Lung (tissue), 11 donors: ENCODE measurements at regions not wholly inside any gene's neighbourhood (a gene's known extent, or its start where the extent isn't known, plus 50 kb on each side); places are given as distances from the start of the nearest gene placed in this dataset.

Experiments used
- ATAC-seq: fragments of 200-7000 bp; cut with Tn5 transposase; one replicate; pipeline ENCODE4 v1.9.1; 2020; ENCODE audit warnings: moderate number of reproducible peaks; ENCODE audit not compliant: insufficient read depth, low FRiP score
- DNase-seq, 3 donors: peaks; one replicate each; pipeline ENCODE4 v3.0.0-alpha.2; 2013 to 2017
- H3K27ac ChIP-seq, 2 donors: one replicate each; pipeline ENCODE4 v1.5.1; 2013; ENCODE audit warnings: mild to moderate bottlenecking in 2 of 2, moderate library complexity in 2 of 2, control low read depth in 1 of 2, inconsistent platforms in 1 of 2, low read depth in 1 of 2, low read length in 1 of 2
- H3K27me3 ChIP-seq, 3 donors: one replicate each; pipeline ENCODE4 v1.5.1; 2013; ENCODE audit warnings: low read length in 2 of 3; ENCODE audit not compliant: control insufficient read depth in 3 of 3, insufficient read depth in 3 of 3
- H3K36me3 ChIP-seq, 4 donors: one replicate each; pipeline ENCODE4 v1.5.1; 2013; ENCODE audit warnings: low read length in 4 of 4, mild to moderate bottlenecking in 1 of 4, moderate library complexity in 1 of 4; ENCODE audit not compliant: control insufficient read depth in 4 of 4, insufficient read depth in 4 of 4
- H3K4me1 ChIP-seq, 5 donors: one replicate each; pipeline ENCODE4 v1.5.1; 2013; ENCODE audit warnings: low read length in 5 of 5, mild to moderate bottlenecking in 2 of 5, moderate library complexity in 1 of 5; ENCODE audit not compliant: control insufficient read depth in 5 of 5, insufficient read depth in 5 of 5
- H3K4me3 ChIP-seq: one replicate; pipeline ENCODE4 v1.5.1; 2013; ENCODE audit warnings: mild to moderate bottlenecking, control low read depth, moderate library complexity
- H3K9ac ChIP-seq, 2 donors: one replicate each; pipeline ENCODE4 v1.5.1; 2013; ENCODE audit warnings: low read length in 2 of 2, control low read depth in 1 of 2; ENCODE audit not compliant: insufficient read depth in 1 of 2
- H3K9me3 ChIP-seq, 4 donors: one replicate each; pipeline ENCODE4 v1.5.1; 2013; ENCODE audit warnings: low read length in 3 of 4, mild to moderate bottlenecking in 1 of 4, moderate library complexity in 1 of 4; ENCODE audit not compliant: control insufficient read depth in 4 of 4, insufficient read depth in 3 of 4
- WGBS, 2 donors: extraction: QIAGEN DNeasy Blood & Tissue Kit; methylation state at CpG; one replicate each; pipeline ENCODE4 v1.1.7; 2013; 5-methylcytosine and 5-hydroxymethylcytosine counted together
- TF ChIP-seq, protein P1 (sequence below): IDR thresholded peaks from 2 replicates; pipeline ENCODE4 v1.5.1; 2012; ENCODE audit warnings: mild to moderate bottlenecking; ENCODE audit errors: control extremely low read depth, extremely low read depth
- donor health status: control.
- donor health status: control.
- donor health status: Bipolar disorder and iron deficiency.
- donor health status: healthy.
- donor health status: DM: yes; HTN: yes; CAD: no.

DNA sequence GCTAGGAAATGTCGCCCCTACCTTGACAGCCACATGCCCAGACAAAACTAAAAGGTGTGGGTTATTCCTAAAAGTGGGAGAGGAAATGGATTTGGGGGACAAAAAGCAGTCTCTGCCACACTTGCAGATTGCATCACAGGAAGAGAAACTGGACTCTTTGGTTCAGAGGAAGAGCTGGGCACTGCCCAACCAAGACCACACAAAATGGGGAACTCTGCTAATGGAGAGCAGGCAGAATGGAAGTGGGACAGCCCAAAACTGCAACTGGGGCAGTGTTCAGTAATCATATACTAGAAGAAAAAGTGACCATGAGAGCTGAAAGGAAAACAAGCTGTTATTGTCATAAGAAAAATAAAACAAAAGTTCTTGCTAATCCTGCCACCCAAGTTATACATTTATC, 138.9 kb upstream of the FRMD4B start:
- Histone ChIP-seq H3K4me3 (no peak overlapping the region), H3K9ac (no peak overlapping the region), H3K9me3 (peaks cover 0 to 4% (median 0%) of the 10 kb centered on the region in 4 donors), H3K27ac (no peak overlapping the region), H3K4me1 (peaks cover 0 to 9% (median 0%) of the 10 kb centered on the region in 5 donors), H3K36me3 (no peaks in the 10 kb centered on the region), H3K27me3 (no peaks in the 10 kb centered on the region)
- ATAC-seq (no peak), DNase-seq (no peak)
- 95 to 96% methylated on average over 1 of the region's 1 CpG for WGBS, 2 donors
- TF ChIP-seq, protein P1, sequence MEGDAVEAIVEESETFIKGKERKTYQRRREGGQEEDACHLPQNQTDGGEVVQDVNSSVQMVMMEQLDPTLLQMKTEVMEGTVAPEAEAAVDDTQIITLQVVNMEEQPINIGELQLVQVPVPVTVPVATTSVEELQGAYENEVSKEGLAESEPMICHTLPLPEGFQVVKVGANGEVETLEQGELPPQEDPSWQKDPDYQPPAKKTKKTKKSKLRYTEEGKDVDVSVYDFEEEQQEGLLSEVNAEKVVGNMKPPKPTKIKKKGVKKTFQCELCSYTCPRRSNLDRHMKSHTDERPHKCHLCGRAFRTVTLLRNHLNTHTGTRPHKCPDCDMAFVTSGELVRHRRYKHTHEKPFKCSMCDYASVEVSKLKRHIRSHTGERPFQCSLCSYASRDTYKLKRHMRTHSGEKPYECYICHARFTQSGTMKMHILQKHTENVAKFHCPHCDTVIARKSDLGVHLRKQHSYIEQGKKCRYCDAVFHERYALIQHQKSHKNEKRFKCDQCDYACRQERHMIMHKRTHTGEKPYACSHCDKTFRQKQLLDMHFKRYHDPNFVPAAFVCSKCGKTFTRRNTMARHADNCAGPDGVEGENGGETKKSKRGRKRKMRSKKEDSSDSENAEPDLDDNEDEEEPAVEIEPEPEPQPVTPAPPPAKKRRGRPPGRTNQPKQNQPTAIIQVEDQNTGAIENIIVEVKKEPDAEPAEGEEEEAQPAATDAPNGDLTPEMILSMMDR = no peak

DNA sequence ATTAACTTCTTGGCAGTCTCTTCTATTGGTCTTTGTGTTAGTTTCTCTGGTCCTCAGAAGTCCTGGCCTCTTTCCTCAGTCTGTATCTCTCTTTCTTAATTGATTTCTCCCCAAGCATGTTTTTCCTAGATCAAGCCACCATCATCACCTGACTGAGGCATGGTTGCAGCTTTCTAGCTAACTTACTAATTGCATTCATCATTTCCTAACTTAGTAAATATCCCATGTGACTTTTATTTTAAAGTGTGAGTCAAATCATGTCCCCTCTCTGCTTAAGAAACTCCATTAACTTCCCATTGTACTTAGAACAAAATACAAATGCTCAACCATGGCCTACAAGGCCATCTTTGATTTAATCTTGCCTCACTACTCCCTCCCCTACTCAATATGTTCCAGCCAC, 135.4 kb upstream of the FRMD4B start:
- TF ChIP-seq, protein P1 = no peak
- DNase-seq (no peak), ATAC-seq (no peak)
- Histone ChIP-seq H3K27me3 (no peaks in the 10 kb centered on the region), H3K9ac (no peak overlapping the region), H3K4me3 (no peak overlapping the region), H3K4me1 (peaks cover 0 to 3% (median 0%) of the 10 kb centered on the region in 5 donors), H3K36me3 (no peaks in the 10 kb centered on the region), H3K9me3 (peaks cover 0 to 4% (median 0%) of the 10 kb centered on the region in 4 donors), H3K27ac (no peak overlapping the region)

DNA sequence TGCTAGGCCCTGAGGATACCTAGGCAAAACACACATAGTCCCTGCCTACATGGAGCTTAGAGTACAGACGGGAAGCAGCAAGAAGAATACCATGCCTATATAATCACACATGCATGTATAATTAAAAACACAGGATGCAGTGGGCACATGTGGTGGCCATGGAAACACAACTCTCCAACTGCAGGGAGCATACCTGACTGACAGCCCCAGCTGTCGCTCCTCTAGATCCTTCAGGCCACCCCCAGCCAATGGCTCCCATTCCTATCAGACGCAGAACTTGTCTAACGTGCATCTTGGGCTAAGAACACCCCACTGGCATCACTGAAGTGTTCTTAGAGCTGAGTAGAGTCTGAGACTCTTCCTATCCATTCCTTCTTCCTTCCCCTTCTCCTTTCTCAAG, 125.5 kb upstream of the FRMD4B start:
- Histone ChIP-seq H3K36me3 (no peaks in the 10 kb centered on the region), H3K27ac (peak overlapping the region in 1 of 2 donors; percentile 3), H3K9ac (no peak overlapping the region), H3K27me3 (no peaks in the 10 kb centered on the region), H3K9me3 (peaks cover 0 to 7% (median 3%) of the 10 kb centered on the region in 4 donors), H3K4me1 (peaks cover 1 to 17% (median 11%) of the 10 kb centered on the region in 5 donors), H3K4me3 (no peak overlapping the region)
- TF ChIP-seq, protein P1 = no peak
- DNase-seq = peak in 1 of 3 donors; percentile 25
- no peak for ATAC-seq
- WGBS, 2 donors = 91 to 92% methylated on average over 4 of the region's 4 CpGs

DNA sequence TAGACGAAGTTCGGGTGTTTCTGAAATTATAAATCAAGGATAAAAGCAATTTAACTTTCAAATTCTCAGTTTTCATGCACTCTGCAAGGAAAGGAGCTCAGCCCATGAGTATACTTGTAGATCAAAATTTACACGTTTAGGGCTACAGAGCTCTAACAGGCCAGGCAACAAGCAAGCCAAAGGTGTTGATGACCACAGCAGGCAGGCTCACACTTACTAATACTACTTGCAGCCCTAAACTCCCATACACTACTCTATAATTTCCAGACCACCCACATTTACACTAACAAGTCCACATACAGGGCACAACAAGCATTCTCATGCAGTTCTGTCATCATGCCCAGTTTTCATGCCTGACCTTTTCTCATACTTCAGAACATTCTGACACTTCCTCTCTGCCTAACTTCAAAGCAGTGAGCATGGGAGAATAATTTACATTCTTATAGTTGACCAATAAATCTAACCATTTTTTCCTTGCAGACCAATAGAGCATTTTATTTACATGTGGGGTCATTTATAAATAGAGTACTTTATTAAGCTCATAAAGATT, 124.7 kb upstream of the FRMD4B start:
- 59 to 68% methylated on average over 3 of the region's 3 CpGs for WGBS, 2 donors
- H3K9ac ChIP-seq = peak overlapping the region in 1 of 2 donors; percentile 27
- no peaks in the 10 kb centered on the region for H3K27me3 ChIP-seq
- H3K4me1 ChIP-seq = peaks cover 1 to 25% (median 11%) of the 10 kb centered on the region in 5 donors
- no peaks in the 10 kb centered on the region for H3K36me3 ChIP-seq
- peak; percentile 70 to 91 (median 91) for DNase-seq
- ATAC-seq = no peak
- H3K27ac ChIP-seq = peak overlapping the region in 1 of 2 donors; percentile 14
- peaks cover 0 to 7% (median 3%) of the 10 kb centered on the region in 4 donors for H3K9me3 ChIP-seq
- TF ChIP-seq, protein P1 = no peak
- no peak overlapping the region for H3K4me3 ChIP-seq
